Stimulated activated CD4-positive, alpha-beta T cell treated with anti-CD3 and anti-CD28 coated beads, Interleukin-2, amount 100 ng/mL, for 24 hours (primary cell): ENCODE measurements at regions not wholly inside any gene's neighbourhood (a gene's known extent, or its start where the extent isn't known, plus 50 kb on each side); places are given as distances from the start of the nearest gene placed in this dataset.
"Not testable (repeated sequence)": the region's sequence is repeated elsewhere in the genome, so short reads cannot be mapped to it uniquely, and the experiment has no call there.

Experiments used
- DNase-seq, 2 donors: peaks; one replicate each; pipeline ENCODE4 v3.0.0-alpha.2; 2020

GRCh38 chr5:44538797-44539601, 149.8 kb upstream of the FGF10 start:
- no peak for DNase-seq

DNA sequence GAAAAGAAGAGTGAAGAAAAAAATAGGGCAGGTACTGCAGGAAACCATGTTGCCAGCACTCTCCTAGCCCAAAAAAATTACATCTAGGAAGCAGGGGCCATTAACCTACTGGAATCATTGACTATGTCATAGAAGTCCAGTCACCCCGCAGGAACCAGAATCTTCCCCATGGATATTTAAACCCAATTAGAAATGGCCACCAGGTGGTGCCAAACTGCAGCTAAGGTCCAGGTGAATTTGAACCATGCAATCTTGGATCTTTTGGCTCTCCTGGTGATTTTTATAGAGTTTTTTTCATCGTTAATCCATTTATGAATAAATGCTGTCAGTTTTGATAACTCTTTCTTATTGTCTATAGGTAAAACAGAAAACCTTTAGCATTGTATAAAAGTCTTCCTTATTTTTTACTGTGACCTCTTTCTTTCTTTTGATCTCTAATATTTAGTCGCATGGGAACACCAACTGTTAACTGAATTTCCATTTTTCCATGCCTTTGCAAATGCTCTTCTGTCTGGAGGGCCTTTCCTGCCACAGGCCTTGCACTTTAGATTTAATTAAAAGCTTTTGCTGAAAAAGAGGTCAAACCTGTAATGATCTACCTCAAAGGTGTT, 147.5 kb upstream of the FGF10 start:
- peak in 1 of 2 donors; percentile 8 for DNase-seq

- DNase-seq = no peak
These were observed 146.4 kb upstream of the FGF10 start for GRCh38 chr5:44535621-44536020.

GRCh38 chr5:44532981-44533380, 143.8 kb upstream of the FGF10 start:
- DNase-seq = no peak

GRCh38 chr5:44531756-44532155, 142.5 kb upstream of the FGF10 start:
- DNase-seq = not testable (repeated sequence)

- DNase-seq = not testable (repeated sequence)
These were observed 141.6 kb upstream of the FGF10 start for GRCh38 chr5:44530783-44531182.

- DNase-seq = no peak
These were observed 122.4 kb upstream of the FGF10 start for GRCh38 chr5:44511596-44511995.

GRCh38 chr5:44506561-44506960, 117.3 kb upstream of the FGF10 start:
- no peak for DNase-seq

DNA sequence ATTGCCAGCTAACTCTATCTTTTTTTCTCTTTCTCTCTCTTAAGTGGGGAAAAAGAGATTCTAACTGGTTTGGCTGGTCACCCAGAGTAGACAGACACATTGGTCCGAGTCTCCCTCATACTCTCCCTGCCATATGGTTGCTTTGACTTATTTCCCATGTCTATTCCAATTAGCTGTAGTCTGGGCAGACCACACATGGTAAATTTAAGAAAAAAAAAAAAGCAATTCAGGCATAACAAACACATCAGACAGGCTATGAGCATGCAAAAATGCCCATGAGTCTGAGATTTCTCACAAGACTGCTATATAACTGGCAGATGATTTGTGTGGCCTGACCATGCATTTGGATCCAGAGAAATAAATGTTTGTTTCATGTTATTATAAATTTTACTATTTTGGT, 110.2 kb upstream of the FGF10 start:
- no peak for DNase-seq

GRCh38 chr5:44497606-44498005, 108.4 kb upstream of the FGF10 start:
- no peak for DNase-seq

GRCh38 chr5:44495280-44495679, 106.1 kb upstream of the FGF10 start:
- no peak for DNase-seq

DNA sequence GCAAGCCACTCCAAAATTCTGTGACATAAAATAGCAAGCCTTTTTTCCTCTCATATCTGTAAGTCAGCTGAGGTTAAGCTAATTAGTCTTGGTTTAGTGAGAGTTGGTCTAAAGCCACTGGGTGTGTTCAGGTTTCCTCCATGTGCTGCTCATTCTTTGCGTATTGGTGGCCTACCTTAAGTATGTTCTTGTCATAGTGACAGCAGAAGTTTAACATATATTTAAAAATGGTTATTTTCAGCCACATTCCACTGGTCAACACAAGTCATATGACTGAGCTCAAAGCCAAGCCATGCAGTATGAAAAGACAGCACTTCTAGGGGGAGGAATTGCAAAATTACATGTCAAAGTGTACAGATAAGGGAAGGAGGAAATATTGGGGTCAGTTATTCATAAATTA, 100.5 kb upstream of the FGF10 start:
- DNase-seq = no peak

GRCh38 chr5:44486591-44486990, 97.4 kb upstream of the FGF10 start:
- DNase-seq = no peak

GRCh38 chr5:44454002-44454401, 64.8 kb upstream of the FGF10 start:
- DNase-seq = no peak

GRCh38 chr5:44446399-44446798, 57.2 kb upstream of the FGF10 start:
- DNase-seq = no peak

GRCh38 chr5:44443172-44443571, 54.0 kb upstream of the FGF10 start:
- DNase-seq = no peak

GRCh38 chr5:44441460-44441859, 52.2 kb upstream of the FGF10 start:
- DNase-seq = no peak

DNA sequence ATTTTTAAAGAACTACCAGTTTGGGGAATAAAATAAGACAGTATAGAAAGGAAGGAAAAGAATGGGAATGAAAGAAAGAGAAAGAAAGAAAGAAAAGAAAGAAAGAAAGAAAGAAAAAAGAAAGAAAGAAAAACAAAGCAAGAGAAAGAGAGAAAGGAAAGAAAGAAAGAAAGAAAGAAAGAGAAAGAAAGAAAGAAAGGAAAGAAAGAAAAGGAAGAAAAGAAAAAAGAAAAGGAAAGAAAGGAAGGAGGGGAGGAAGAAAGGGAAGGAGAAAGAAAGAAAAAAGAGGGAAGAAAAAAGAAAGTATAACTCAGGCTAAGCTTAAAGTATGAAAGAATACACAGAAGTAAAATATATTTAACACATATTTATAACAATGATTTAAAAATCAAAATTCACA, 51.0 kb upstream of the FGF10 start:
- DNase-seq = no peak
